Stimulated activated CD4-positive, alpha-beta T cell treated with anti-CD3 and anti-CD28 coated beads, Interleukin-12 subunit alpha, Interleukin-12 subunit beta, amount 100 ng/mL, for 48 hours (primary cell): ENCODE measurements at regions not wholly inside any gene's neighbourhood (a gene's known extent, or its start where the extent isn't known, plus 50 kb on each side); places are given as distances from the start of the nearest gene placed in this dataset.
"Not testable (repeated sequence)": the region's sequence is repeated elsewhere in the genome, so short reads cannot be mapped to it uniquely, and the experiment has no call there.

Experiments
- DNase-seq, 3 donors: peaks; one replicate each; pipeline ENCODE4 v3.0.0-alpha.2; 2020; ENCODE audit warnings: low read depth in 2 of 3, low spot score in 1 of 3

GRCh38 chr7:142535123-142535779 is 214.0 kb upstream of the PRSS1 start:
- DNase-seq = peak; percentile 70 to 75 (median 72)

GRCh38 chr7:142534726-142535122 is 214.5 kb upstream of the PRSS1 start:
- DNase-seq = no peak

- DNase-seq = no peak
Measured at GRCh38 chr7:142533920-142534319, 215.4 kb upstream of the PRSS1 start.

DNA sequence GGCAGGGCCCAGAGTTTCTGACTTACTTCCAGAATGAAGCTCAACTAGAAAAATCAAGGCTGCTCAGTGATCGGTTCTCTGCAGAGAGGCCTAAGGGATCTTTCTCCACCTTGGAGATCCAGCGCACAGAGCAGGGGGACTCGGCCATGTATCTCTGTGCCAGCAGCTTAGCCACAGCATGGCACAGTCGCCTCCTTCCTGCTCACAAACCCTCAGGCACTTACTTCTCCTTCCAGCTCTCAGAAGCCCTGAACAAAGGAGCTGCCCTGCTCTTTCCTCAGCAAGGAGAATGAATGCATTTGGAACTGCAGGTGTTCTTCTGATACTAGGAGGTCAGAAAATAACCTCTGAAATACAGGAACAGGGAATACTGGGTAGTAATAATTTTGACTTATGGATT is 219.7 kb upstream of the PRSS1 start:
- no peak for DNase-seq

DNA sequence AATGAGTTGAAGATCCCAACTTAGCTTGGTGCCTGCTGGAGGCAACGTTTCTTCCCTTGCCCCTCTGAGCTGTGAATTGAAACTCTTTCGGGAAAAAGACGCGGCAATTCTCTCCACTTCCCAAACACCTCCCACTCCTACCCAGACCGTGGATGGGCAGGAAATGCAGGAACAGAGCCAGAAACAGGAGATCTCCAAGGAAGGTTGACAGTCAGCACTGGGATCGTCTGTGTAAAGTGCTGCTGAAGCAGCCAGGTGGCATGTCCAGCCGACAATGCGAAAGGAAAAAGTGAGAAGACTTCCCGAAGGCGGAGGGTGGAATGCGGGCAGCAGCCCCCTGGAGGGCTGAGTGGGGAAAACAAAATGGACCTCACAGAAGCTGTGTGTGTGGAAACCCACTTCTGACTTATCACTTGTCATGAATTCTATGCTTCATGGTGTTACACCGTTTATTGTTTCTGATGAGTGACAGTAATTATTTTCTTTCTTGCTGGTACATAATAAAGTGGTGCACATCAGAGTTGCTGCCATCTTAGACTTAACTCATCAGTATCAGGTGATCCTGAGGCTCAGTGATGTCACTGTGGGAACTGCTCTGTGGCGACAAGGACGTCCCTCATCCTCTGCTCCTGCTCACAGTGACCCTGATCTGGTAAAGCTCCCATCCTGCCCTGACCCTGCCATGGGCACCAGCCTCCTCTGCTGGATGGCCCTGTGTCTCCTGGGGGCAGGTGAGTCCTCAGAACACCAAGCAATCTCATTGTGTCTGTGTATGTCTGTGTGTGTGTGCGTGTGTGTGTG is 220.5 kb upstream of the PRSS1 start:
- no peak for DNase-seq

GRCh38 chr7:142523821-142524460 is 225.3 kb upstream of the PRSS1 start:
- DNase-seq = no peak

DNA sequence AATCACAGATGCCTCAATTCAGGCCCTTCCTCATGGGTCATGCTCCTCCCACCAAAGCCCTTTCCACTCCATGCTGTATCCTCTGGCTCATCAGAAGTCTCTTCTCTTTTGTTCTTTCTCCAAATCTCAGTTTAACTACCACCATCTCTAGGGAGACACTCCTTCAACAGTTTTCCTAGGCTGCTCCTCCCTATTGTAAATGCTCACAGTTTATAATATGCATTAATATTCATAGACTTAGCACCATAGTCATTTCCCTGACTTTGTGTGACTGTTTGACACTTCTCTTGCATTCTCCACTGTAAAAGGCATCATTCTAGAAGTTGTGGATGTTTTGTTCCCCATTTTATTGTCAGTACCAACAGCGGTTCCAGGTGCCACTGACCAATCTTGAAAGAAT is 226.5 kb upstream of the PRSS1 start:
- DNase-seq = no peak

DNA sequence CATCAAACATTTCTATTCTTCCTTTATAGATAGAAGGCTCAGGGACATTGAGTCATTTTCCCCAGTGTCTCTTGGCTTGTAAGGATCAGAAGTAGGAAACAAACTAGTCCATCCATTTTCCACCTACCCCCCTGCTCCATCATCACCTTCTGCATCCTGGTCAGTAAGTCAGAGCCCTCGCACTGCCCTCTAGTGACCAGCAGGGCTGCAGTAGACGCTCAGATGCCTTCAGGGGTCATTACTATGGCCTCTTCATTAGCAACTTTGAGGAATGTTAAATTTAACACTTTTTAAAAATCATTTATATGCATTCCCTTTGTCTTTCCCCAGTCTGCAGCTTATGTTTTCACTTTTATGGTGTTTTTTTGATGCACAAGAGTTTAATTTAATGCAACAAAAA is 228.4 kb upstream of the PRSS1 start:
- not testable (repeated sequence) for DNase-seq

DNA sequence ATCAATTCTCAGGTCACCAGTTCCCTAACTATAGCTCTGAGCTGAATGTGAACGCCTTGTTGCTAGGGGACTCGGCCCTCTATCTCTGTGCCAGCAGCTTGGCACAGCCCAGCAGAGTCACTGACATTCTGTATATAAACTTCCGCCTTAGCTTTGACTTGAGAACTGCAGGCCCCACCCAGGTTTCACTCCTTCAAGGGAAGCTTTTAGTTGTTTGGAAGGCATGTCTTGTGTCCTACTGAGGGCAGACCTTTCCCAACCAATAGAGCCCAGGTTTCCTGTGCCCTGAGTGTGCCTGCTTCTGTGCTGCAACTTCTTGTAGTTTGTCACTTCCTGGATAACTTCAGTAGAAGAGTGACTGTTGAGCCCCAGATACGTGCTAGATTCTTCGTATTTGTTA is 228.8 kb upstream of the PRSS1 start:
- not testable (repeated sequence) for DNase-seq

DNA sequence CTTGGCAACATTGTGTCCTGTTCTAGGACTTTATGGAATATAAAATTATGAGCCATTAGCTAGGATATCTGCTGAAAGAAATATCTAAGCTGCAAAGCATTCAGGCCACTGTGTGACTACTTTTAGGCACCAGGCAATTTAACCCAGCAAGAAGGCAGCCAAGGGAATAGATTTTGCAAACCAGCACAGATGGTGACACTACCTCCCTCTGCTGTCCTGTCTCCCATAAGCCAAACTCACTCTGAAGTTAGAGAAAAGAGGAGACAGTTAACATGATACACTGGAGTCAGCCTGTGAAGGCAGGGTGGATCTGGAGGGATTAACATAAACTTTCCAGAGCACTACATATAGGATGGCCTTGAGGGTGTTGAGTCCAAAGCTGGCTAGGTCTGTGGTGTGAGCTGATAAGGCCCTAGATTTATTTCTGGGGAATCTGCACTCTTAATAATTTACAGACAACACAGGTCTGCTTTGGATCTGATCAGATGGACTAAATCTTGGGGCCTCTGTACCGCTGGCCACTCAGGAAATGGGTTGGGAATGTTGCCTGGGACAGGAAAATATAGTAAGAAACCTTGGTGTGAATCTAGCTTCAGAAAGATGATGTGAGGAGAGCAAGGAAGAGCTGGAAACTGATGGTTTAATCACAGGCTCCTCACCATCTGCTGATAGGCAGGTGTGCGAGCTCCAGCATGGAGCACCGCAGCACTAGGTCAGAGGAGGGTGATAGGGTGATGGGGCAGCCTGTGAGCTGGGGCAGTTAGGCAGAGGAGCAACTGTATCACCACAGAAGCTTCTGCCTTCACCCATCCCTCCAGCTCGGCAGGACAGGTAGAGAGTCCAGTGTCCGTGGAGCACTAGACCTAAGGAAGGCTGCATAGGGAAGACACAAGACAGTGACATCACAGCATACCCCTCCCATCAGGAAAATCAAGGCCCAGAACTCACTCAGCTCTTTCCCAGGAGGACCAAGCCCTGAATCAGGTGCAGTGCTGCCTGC is 229.9 kb upstream of the PRSS1 start:
- no peak for DNase-seq

GRCh38 chr7:142516038-142516501 is 233.2 kb upstream of the PRSS1 start:
- DNase-seq = peak in 1 of 3 donors; percentile 14

- not testable (repeated sequence) for DNase-seq
Measured at GRCh38 chr7:142514716-142515115, 234.6 kb upstream of the PRSS1 start.

DNA sequence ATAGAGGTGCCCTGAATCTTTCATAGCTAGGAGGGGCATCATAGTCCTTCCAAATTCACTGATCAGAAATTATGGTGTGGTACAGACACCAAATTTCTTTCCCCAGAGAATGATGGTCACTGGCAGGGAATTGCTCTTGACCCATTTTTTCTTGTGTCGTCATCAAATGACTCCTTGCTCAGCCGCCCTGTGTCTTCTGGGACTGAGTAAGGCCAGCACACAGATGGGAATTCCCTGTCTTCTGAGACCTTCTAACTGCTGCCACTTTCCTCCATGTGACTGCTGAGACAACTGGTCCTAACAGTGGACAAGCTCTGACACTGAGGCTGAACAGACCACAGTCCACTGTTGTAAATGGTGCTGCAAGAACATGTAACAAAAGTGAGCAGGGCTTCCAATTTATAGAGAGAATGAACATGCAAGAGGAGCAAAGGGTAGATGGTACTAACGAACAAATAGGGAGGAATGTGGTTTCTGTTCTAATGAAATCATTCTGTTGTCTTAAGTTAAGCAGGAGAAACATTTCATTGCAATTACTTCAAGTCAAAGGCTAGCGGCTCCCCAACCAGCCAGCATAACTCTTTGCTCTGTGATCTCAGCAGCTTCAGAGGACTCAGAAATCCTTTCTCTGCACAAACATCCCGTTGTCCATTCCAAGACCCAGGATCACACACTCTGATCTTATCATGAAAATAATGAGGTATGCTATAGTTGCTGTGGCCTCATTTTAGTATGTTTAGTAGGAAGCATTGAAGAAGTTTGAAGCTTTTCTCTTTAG is 235.9 kb upstream of the PRSS1 start:
- no peak for DNase-seq

DNA sequence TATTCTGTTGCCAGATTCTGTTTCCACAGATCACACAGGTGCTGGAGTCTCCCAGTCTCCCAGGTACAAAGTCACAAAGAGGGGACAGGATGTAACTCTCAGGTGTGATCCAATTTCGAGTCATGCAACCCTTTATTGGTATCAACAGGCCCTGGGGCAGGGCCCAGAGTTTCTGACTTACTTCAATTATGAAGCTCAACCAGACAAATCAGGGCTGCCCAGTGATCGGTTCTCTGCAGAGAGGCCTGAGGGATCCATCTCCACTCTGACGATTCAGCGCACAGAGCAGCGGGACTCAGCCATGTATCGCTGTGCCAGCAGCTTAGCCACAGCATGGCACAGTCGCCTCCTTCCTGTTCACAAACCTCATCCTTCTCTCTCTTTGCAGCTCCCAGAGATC is 237.5 kb upstream of the PRSS1 start:
- no peak for DNase-seq

DNA sequence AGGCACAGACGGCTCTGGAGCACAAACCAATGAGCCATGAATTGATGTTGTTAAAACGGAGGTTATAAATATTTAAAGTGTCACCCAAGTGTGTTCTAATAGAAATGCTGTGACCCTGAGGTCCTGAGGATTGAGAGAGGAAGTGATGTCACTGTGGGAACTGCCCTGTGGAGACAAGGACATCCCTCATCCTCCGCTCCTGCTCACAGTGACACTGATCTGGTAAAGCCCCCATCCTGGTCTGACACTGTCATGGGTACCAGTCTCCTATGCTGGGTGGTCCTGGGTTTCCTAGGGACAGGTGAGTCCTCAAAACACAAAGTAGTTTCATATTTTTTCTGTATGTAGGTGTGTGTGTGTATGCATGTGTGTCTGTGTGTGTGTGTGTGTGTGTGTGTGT is 237.9 kb upstream of the PRSS1 start:
- no peak for DNase-seq

DNA sequence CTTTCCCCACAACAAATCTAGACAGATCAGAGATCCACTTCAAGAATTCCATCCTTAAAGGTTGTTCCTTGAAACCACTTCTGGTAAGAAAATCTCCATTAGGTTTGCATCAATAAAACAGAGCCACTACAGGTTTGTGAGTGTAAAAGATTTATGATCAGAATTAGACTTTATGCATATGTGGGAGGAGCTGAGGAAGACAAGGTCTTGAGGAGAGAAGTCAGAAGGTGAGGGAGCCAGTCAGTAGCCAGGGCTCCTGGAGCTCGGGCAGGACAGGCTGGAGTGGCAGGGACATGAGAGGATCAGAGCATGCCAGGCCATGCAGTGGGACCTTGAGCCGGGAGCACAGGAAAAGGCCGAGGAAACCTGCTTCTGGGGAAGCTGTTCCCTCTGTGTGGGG is 240.0 kb upstream of the PRSS1 start:
- DNase-seq = not testable (repeated sequence)

GRCh38 chr7:142508251-142508650 is 241.0 kb upstream of the PRSS1 start:
- no peak for DNase-seq

DNA sequence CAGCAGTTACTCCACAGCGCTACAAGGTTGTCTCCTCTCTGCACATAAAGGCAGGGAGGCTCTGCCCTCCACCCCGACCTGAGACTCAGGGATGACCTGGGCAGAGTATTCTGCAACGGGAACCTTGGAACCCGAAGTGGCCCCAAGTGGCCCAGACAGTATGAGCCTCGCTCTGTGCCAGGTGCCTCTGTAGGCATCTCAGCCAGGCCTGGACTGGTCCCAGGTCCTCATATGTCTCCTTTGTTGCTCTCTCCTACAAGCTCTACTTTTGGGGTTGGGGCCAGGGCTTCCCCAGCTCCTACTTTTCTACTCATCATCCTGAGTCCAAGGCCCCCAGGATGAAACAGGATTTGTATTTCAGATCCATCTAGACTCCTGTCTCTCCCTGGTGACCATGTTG is 241.5 kb upstream of the PRSS1 start:
- no peak for DNase-seq

DNA sequence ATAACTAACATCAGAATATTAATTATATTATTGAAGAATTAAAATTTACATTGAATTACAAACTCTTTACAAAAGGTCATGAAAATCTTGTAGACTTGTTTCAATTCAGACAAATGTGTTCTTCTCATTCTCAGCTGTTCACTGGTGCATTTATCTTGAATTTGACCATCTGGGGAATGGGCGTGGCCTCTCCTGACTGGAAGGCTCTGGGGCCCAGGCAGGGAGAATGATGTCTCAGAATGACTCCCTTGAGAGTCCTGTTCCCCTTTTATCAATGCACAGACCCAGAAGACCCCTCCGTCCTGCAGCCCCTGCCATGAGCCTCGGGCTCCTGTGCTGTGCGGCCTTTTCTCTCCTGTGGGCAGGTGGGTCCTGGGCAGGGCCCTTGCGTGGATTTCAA is 242.2 kb upstream of the PRSS1 start:
- DNase-seq = not testable (repeated sequence)

DNA sequence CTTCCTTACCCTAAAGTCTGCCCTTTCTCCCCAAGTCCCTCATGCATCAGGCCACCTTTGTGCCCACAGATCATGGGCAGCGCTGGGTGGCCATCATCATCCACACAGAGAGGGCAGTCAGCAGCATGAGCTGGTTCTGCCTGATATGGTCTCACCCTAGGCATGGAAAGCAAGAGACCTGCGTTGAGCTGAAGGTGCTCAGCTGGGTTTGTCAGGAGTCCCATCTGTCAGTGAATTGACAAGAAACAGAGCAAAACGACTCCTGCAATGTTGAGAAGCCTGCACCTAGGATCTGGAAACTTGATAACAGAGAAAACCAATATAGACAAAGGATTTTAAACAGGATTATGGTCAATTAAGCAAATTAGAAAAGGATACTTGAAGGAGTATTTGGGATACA is 242.7 kb upstream of the PRSS1 start:
- DNase-seq = no peak
